ENCODE measurements at regions not wholly inside any gene's neighbourhood (a gene's known extent, or its start where the extent isn't known, plus 50 kb on each side); places are given as distances from the start of the nearest gene placed in this dataset.

DNA sequence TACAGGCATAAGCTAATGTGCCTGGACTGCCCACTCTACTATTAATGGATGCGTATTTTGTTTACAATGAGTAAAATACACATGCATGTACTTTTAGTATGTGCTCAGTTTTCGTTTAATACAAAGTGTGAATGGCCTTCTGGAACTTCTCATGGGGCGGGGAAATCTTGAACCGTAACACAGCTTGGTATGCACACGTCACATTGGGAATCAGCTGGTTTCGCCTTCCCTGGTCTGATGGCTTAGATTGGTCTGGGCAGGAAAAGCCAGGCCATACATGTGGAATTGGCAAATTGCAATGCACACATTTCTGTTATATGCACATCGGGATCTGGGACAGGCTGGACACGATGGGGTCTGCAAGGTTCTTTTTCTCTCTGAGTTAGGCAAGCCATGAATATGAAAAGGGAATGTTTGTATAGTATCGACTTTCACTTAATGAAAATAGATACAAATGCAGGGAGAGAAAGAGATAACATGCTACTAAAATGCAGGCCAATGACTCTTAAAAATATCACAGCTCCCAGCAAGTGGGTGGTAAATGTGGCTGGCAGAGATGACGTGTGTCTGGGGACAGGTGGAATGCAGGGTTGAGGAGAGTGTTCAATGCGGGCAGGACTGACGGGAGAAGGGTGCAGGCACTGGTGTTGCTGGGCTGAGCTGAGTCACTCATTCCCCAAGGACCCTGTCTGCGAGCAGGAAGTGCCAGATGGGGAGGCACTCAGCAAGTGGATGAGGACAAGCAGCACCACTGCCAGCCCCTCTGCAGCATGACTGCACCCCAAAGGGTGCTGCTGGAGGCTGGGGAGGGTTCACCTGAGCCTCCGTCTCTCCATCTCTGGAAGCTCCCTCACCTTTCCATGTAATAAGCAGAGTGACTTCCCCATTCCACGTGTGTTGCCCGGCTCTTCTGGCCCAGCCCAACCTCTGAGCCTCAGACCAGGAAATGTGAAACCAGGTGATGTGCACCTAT lies 204.0 kb upstream of the GPR12 start:
- FAIRE-seq (no peak), DNase-seq (ENCODE audit: low read depth in 1 of 2, low spot score in 2 of 2) (no peak)
- peaks cover 0 to 7% (median 3%) of the 10 kb centered on the region in 4 experiments; a peak in 5 of 7 replicates for H3K4me1 ChIP-seq (replicated peaks in 1 of 4; ENCODE audit: control insufficient read depth in 3 of 4, insufficient read depth in 4 of 4, low read length in 3 of 4)
- no peak overlapping the region for H4K5ac ChIP-seq (ENCODE audit: insufficient read length, low read depth, low read length)
- H2BK15ac ChIP-seq (ENCODE audit: low read length), result no peak overlapping the region
- H3K4me2 ChIP-seq (ENCODE audit: insufficient read depth in 1 of 2, low read depth in 2 of 2, low read length in 2 of 2), result 0 out of 4 replicates have a peak overlapping the region, but pooled peaks of 1 of the 2 experiments have one; percentile 12
- H3K23me2 ChIP-seq (ENCODE audit: low read depth, low read length), result no peaks in the 10 kb centered on the region
- peak overlapping the region; percentile 49; the same call in 1 of the 2 replicates for H2BK5ac ChIP-seq (ENCODE audit: low read depth, low read length)
- 0 out of 2 replicates have a peak overlapping the region, but pooled peaks have one; percentile 40 for H2BK20ac ChIP-seq (ENCODE audit: low read length)
- H2AFZ ChIP-seq (ENCODE audit: low read length), result peak overlapping the region; percentile 90
- H4K8ac ChIP-seq (ENCODE audit: extremely low read depth, insufficient read depth, low read length), result no peak overlapping the region; the same call in 1 of the 2 replicates
- POLR2A ChIA-PET (ENCODE audit: partially characterized antibody), result no interaction called here
- no peaks in the 10 kb centered on the region for H3K79me2 ChIP-seq (ENCODE audit: control insufficient read depth in 1 of 2, insufficient read depth in 2 of 2, low read length in 2 of 2)
- peak overlapping the region; percentile 7; the same call in 1 of the 2 replicates for H2BK12ac ChIP-seq (ENCODE audit: low read depth, low read length)
- no peaks in the 10 kb centered on the region for H4K20me1 ChIP-seq (replicated peaks in 1 of 2; ENCODE audit: control insufficient read depth in 1 of 2, insufficient read depth in 2 of 2, low read length in 2 of 2)
- H4K91ac ChIP-seq (replicated peaks; ENCODE audit: insufficient read length, low read length), result no peak overlapping the region
- H3K4ac ChIP-seq (replicated peaks; ENCODE audit: insufficient read length, low read depth, low read length), result no peak overlapping the region
- no peaks in the 10 kb centered on the region for H3K79me1 ChIP-seq (ENCODE audit: low read depth, low read length)
- no peak overlapping the region for H2BK120ac ChIP-seq (replicated peaks; ENCODE audit: low read depth, low read length)
- no peak overlapping the region for H3K14ac ChIP-seq (ENCODE audit: insufficient read length)
- H3K27ac ChIP-seq (ENCODE audit: low read depth, low read length), result no peak overlapping the region
- CTCF ChIA-PET (ENCODE audit: partially characterized antibody), result interaction anchor here (0.6 to 1.6 kb wide), 5 partner anchors 14 to 501 kb away, joined by 3 to 8 read pairs (median 4); no protein-coding TSS in a partner anchor
- WGBS, 2 experiments (ENCODE audit: extremely low coverage in 1 of 2, insufficient coverage in 1 of 2, insufficient read length in 1 of 2, insufficient replicate concordance in 2 of 2, low coverage in 1 of 2, low lambda C conversion rate in 2 of 2, missing lambda C conversion rate in 1 of 2), result 79% methylated on average over 16 of the region's 16 CpGs; no CpG with 5 or more reads in 1 of the 2 experiments
- H3K9ac ChIP-seq (replicated peaks in 1 of 4; ENCODE audit: extremely low read depth in 1 of 4, low read depth in 3 of 4, low read length in 3 of 4), result no peak overlapping the region
- H3K27me3 ChIP-seq (replicated peaks in 1 of 4; ENCODE audit: control insufficient read depth in 3 of 4, extremely low read depth in 1 of 4, insufficient read depth in 3 of 4, low read length in 3 of 4), result no peaks in the 10 kb centered on the region; a peak in 1 of 7 replicates
- H3K9me3 ChIP-seq (ENCODE audit: insufficient read depth in 2 of 2, low read depth in 1 of 2, low read length in 1 of 2), result no peaks in the 10 kb centered on the region
- no peak overlapping the region for H3K23ac ChIP-seq (ENCODE audit: insufficient read length)
- no peak overlapping the region for H3K56ac ChIP-seq (replicated peaks; ENCODE audit: insufficient read length, low read depth, low read length)
- H3K18ac ChIP-seq (ENCODE audit: extremely low read depth, low read length), result no peak overlapping the region
- H3K4me3 ChIP-seq (ENCODE audit: extremely low read depth in 1 of 4, insufficient read depth in 2 of 4, low read depth in 3 of 4, low read length in 4 of 4), result no peak overlapping the region
- H3K36me3 ChIP-seq (ENCODE audit: control insufficient read depth in 2 of 4, insufficient read depth in 4 of 4, low read length in 3 of 4), result no peaks in the 10 kb centered on the region
- no peak overlapping the region for H2AK5ac ChIP-seq (ENCODE audit: low read depth, low read length)

Measured in H1 (cell line).